ENCODE measurements at regions not wholly inside any gene's neighbourhood (a gene's known extent, or its start where the extent isn't known, plus 50 kb on each side); places are given as distances from the start of the nearest gene placed in this dataset.

- H3K27me3 ChIP-seq, result no peaks in the 10 kb centered on the region
- no peak for TF ChIP-seq POLR2A (IDR thresholded peaks at IDR 0.05; ENCODE audit: low read depth)
- TF ChIP-seq EP300 (IDR thresholded peaks at IDR 0.05), result no peak
- no peak for TF ChIP-seq POLR2AphosphoS5 (IDR thresholded peaks at IDR 0.05)
- TF ChIP-seq CTCF (IDR thresholded peaks at IDR 0.05), result no peak
- H3K4me1 ChIP-seq, result peaks cover 3 to 21% (median 15%) of the 10 kb centered on the region in 4 donors
- no peak overlapping the region for H3K4me3 ChIP-seq
- no peaks in the 10 kb centered on the region for H3K9me3 ChIP-seq
- intact Hi-C loops (cut with DNase I), result no loop called here
- DNase-seq (ENCODE audit: extremely low spot score), result no peak
- H3K27ac ChIP-seq (replicated peaks in 1 of 4), result no peak overlapping the region
- H3K36me3 ChIP-seq, result no peaks in the 10 kb centered on the region
Measured at GRCh38 chr1:55707196-55707595, 492.0 kb upstream of the USP24 start.

- Histone ChIP-seq H3K9me3 (no peaks in the 10 kb centered on the region), H3K4me3 (no peak overlapping the region), H3K4me1 (peaks cover 3 to 21% (median 15%) of the 10 kb centered on the region in 4 donors), H3K36me3 (no peaks in the 10 kb centered on the region), H3K27me3 (no peaks in the 10 kb centered on the region), H3K27ac (replicated peaks in 1 of 4) (no peak overlapping the region)
- TF ChIP-seq POLR2A (IDR thresholded peaks at IDR 0.05; ENCODE audit: low read depth) (no peak), CTCF (IDR thresholded peaks at IDR 0.05) (no peak), EP300 (IDR thresholded peaks at IDR 0.05) (no peak), POLR2AphosphoS5 (IDR thresholded peaks at IDR 0.05) (no peak)
- 63% methylated on average over 1 of the region's 1 CpG for WGBS
- intact Hi-C loops (cut with DNase I), result no loop called here
- DNase-seq (ENCODE audit: extremely low spot score), result no peak
Measured at GRCh38 chr1:55706397-55706796, 491.2 kb upstream of the USP24 start.

GRCh38 chr1:55703726-55704363 lies 488.7 kb upstream of the USP24 start:
- TF ChIP-seq CTCF (IDR thresholded peaks at IDR 0.05) (no peak), POLR2AphosphoS5 (IDR thresholded peaks at IDR 0.05) (no peak), EP300 (IDR thresholded peaks at IDR 0.05) (no peak), POLR2A (IDR thresholded peaks at IDR 0.05; ENCODE audit: low read depth) (no peak)
- no peaks in the 10 kb centered on the region for H3K27me3 ChIP-seq
- no peak overlapping the region for H3K4me3 ChIP-seq
- no peaks in the 10 kb centered on the region for H3K36me3 ChIP-seq
- whole genome bisulfite sequencing, result 39% methylated on average over 8 of the region's 8 CpGs
- no peaks in the 10 kb centered on the region for H3K9me3 ChIP-seq
- peaks cover 3 to 45% (median 31%) of the 10 kb centered on the region in 4 donors for H3K4me1 ChIP-seq
- H3K27ac ChIP-seq (replicated peaks in 1 of 4), result peak overlapping the region; percentile 35 to 79 (median 58)
- intact Hi-C loops (cut with DNase I), result no loop called here
- DNase-seq (ENCODE audit: extremely low spot score), result no peak

- peak; percentile 17 to 58 (median 42) for TF ChIP-seq CTCF (IDR thresholded peaks at IDR 0.05)
- TF ChIP-seq POLR2A (IDR thresholded peaks at IDR 0.05; ENCODE audit: low read depth), result no peak
- no peak for TF ChIP-seq EP300 (IDR thresholded peaks at IDR 0.05)
- no peak for TF ChIP-seq POLR2AphosphoS5 (IDR thresholded peaks at IDR 0.05)
- WGBS, result 85% methylated on average over 1 of the region's 1 CpG
- intact Hi-C loops (cut with DNase I), result no loop called here
Measured at GRCh38 chr1:55702064-55702463, 486.9 kb upstream of the USP24 start.

More at GRCh38 chr1:55702064-55702463, 486.9 kb upstream of the USP24 start:
- Histone ChIP-seq H3K4me1 (peaks cover 3 to 45% (median 31%) of the 10 kb centered on the region in 4 donors), H3K36me3 (no peaks in the 10 kb centered on the region), H3K27ac (replicated peaks in 1 of 4) (no peak overlapping the region), H3K4me3 (no peak overlapping the region), H3K9me3 (no peaks in the 10 kb centered on the region), H3K27me3 (no peaks in the 10 kb centered on the region)
- no peak for DNase-seq (ENCODE audit: extremely low spot score)
